Activated T-cell treated with anti-CD3 and anti-CD28 coated beads, Interleukin-2, amount 50 U/mL, for 72 hours (primary cell): ENCODE measurements at regions not wholly inside any gene's neighbourhood (a gene's known extent, or its start where the extent isn't known, plus 50 kb on each side); places are given as distances from the start of the nearest gene placed in this dataset.

Experiments
- ATAC-seq, 2 donors: fragments of 150-1000 bp; cut with Tn5 transposase; replicated peaks in 1 of 2; 2 replicates each; pipeline ENCODE4 v1.10.0; 2021; ENCODE audit warnings: moderate library complexity in 2 of 2, mild to moderate bottlenecking in 1 of 2
- DNase-seq, 2 donors: peaks; one replicate each; pipeline ENCODE4 v3.0.0; 2021 to 2022; ENCODE audit warnings: mixed read lengths in 1 of 2
- H3K27ac Mint-ChIP-seq: one replicate; pipeline ENCODE4 v1.8.0; 2022; ENCODE audit warnings: mild to moderate bottlenecking, moderate library complexity, mixed read lengths
- H3K27me3 Mint-ChIP-seq: one replicate; pipeline ENCODE4 v1.8.0; 2022; ENCODE audit warnings: low read depth, mixed read lengths
- H3K36me3 Mint-ChIP-seq, 2 donors: one replicate each; pipeline ENCODE4 v1.8.0; 2022; ENCODE audit warnings: mixed read lengths in 2 of 2, mild to moderate bottlenecking in 1 of 2; ENCODE audit not compliant: insufficient read depth in 2 of 2
- H3K4me1 Mint-ChIP-seq: one replicate; pipeline ENCODE4 v1.8.0; 2022; ENCODE audit warnings: low read depth, mixed read lengths
- H3K4me3 Mint-ChIP-seq, 2 donors: one replicate each; pipeline ENCODE4 v1.8.0; 2022; ENCODE audit warnings: mild to moderate bottlenecking in 2 of 2, mixed read lengths in 2 of 2, moderate library complexity in 2 of 2
- H3K9me3 Mint-ChIP-seq, 2 donors: one replicate each; pipeline ENCODE4 v1.8.0; 2022; ENCODE audit warnings: mixed read lengths in 2 of 2

- no peak for DNase-seq
- Mint-ChIP-seq H3K36me3 (no peaks in the 10 kb centered on the region), H3K4me3 (no peak overlapping the region), H3K27me3 (no peaks in the 10 kb centered on the region), H3K9me3 (peaks cover 6 to 13% of the 10 kb centered on the region in 2 donors), H3K4me1 (no peaks in the 10 kb centered on the region), H3K27ac (no peak overlapping the region)
- ATAC-seq: no peak
Observed at GRCh38 chr3:6522191-6522590, 338.7 kb upstream of the GRM7 start.

DNA sequence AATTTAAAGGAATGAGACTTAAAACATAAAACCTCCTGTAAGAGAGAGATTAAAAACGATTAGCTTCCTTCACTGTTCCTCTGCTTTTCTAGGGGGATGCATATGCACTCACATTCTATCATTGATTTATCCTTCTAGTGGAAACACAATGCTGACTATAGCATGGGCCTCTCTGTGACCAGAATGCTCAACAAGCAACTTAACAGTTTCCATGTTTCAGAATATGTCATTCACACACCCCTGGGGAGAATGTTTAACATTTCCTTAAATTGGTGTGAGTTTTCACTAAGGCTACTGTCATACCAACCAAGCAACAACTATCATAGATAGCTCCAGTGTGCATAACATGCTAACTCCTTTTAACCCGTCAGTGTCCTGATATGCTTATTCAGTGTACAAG is 337.9 kb upstream of the GRM7 start:
- no peaks in the 10 kb centered on the region for H3K36me3 Mint-ChIP-seq
- no peak for ATAC-seq

GRCh38 chr3:6524479-6524878 is 336.4 kb upstream of the GRM7 start:
- H3K27me3 Mint-ChIP-seq: no peaks in the 10 kb centered on the region
- no peaks in the 10 kb centered on the region for H3K4me1 Mint-ChIP-seq
- no peak overlapping the region for H3K4me3 Mint-ChIP-seq
- H3K27ac Mint-ChIP-seq: no peak overlapping the region
- H3K36me3 Mint-ChIP-seq: no peaks in the 10 kb centered on the region
- DNase-seq: no peak
- H3K9me3 Mint-ChIP-seq: peaks cover 4 to 7% of the 10 kb centered on the region in 2 donors
- ATAC-seq: no peak

More for the DNA sequence above, 337.9 kb upstream of the GRM7 start:
- Mint-ChIP-seq H3K9me3 (peaks cover 6 to 10% of the 10 kb centered on the region in 2 donors), H3K27ac (no peak overlapping the region), H3K4me3 (no peak overlapping the region), H3K27me3 (no peaks in the 10 kb centered on the region), H3K4me1 (no peaks in the 10 kb centered on the region)
- DNase-seq: no peak

DNA sequence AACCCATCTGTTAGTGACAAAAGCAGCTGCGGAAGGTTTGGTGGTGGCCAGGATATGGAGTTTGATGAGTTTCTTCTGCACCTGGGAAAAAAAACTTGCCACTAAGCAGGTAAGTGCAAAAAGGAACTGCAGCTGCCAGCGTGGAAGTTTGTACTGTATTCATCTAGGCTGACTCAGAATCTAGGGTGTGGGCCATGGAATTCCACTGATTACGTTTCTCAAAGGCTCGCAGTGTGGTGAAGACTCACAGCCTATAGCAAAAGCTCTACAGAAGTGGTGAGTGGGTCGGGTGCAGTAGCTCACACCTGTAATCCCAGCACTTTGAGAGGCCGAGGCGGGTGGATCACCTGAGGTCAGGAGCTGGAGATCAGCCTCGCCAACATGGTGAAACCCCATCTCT is 334.6 kb upstream of the GRM7 start:
- Mint-ChIP-seq H3K27me3 (no peaks in the 10 kb centered on the region), H3K4me1 (no peaks in the 10 kb centered on the region), H3K27ac (no peak overlapping the region), H3K4me3 (no peak overlapping the region), H3K36me3 (no peaks in the 10 kb centered on the region), H3K9me3 (peaks cover 0 to 5% of the 10 kb centered on the region in 2 donors)
- DNase-seq (no peak), ATAC-seq (no peak)

DNA sequence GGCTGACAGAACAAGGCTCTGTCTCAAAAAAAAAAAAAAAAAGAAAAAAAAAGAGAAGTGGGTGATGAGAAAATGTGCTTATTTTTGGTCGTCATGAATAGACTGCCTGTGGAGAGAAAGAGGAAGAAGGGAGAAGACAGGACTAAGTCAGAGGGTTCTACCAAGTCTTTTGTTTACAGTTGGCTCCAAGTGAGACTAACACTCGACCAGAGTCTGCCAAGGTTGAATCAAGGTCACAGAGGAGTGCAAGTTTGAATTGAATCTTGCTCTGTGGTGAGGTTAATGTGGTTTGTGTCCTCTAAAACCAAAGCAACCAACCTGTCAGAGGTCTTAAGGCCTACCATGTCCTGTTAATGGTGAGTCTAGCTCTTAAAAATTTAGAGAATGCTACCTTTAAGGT is 334.1 kb upstream of the GRM7 start:
- H3K36me3 Mint-ChIP-seq: no peaks in the 10 kb centered on the region
- no peak overlapping the region for H3K27ac Mint-ChIP-seq
- ATAC-seq (no peak), DNase-seq (no peak)
- peaks cover 0 to 5% of the 10 kb centered on the region in 2 donors for H3K9me3 Mint-ChIP-seq
- no peaks in the 10 kb centered on the region for H3K27me3 Mint-ChIP-seq
- no peaks in the 10 kb centered on the region for H3K4me1 Mint-ChIP-seq
- no peak overlapping the region for H3K4me3 Mint-ChIP-seq

- Mint-ChIP-seq H3K27me3 (no peaks in the 10 kb centered on the region), H3K9me3 (peaks cover 2 to 3% of the 10 kb centered on the region in 2 donors), H3K4me1 (no peaks in the 10 kb centered on the region), H3K36me3 (no peaks in the 10 kb centered on the region), H3K4me3 (no peak overlapping the region), H3K27ac (no peak overlapping the region)
- DNase-seq (no peak), ATAC-seq (peak in 1 of 2 donors; percentile 31)
Observed at GRCh38 chr3:6528951-6529350, 332.0 kb upstream of the GRM7 start.

DNA sequence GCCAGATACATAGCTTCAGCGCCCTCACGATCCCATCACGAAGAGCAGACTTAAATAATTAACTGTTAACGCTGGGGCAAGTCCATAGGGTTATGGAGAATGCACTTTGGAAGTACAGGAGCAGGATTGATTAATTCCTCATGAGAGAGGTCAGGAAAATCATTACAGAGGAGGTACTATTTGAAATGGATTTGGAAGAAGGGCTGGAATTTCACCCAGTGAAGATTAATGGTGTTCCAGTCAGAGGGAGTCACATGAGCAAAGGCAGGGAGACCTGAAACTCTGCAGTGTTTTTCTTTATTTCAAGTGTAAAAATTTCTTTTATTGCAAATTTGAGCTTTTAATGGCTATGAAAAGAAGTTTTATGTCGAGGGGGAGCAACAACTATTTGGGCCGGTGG is 329.8 kb upstream of the GRM7 start:
- ATAC-seq: no peak
- no peaks in the 10 kb centered on the region for H3K4me1 Mint-ChIP-seq
- H3K27ac Mint-ChIP-seq: no peak overlapping the region
- no peak for DNase-seq
- no peaks in the 10 kb centered on the region for H3K36me3 Mint-ChIP-seq
- no peak overlapping the region for H3K4me3 Mint-ChIP-seq
- H3K9me3 Mint-ChIP-seq: peaks cover 8% of the 10 kb centered on the region in 2 donors
- H3K27me3 Mint-ChIP-seq: no peaks in the 10 kb centered on the region

DNA sequence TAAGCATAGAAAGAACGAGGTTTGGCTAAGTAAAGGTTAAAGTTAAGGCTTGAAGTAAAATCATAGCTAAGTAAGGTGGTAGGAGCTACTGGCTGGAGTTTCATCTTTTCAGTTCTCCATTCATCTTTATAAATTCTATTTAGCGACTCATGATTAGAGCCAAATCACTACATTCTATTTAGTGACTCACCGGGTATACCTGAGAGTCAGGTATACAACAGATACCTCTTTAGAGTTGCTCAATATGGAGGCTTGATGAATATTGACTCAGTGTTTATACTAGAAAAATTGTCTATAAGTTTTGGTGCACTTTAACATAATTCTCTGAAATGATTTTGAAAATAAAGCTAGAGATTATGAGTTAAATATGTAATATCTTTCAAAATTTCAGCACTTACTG is 328.8 kb upstream of the GRM7 start:
- no peaks in the 10 kb centered on the region for H3K27me3 Mint-ChIP-seq
- no peaks in the 10 kb centered on the region for H3K4me1 Mint-ChIP-seq
- H3K4me3 Mint-ChIP-seq: no peak overlapping the region
- no peak overlapping the region for H3K27ac Mint-ChIP-seq
- peaks cover 8% of the 10 kb centered on the region in 2 donors for H3K9me3 Mint-ChIP-seq
- DNase-seq (no peak), ATAC-seq (no peak)
- H3K36me3 Mint-ChIP-seq: no peaks in the 10 kb centered on the region

DNA sequence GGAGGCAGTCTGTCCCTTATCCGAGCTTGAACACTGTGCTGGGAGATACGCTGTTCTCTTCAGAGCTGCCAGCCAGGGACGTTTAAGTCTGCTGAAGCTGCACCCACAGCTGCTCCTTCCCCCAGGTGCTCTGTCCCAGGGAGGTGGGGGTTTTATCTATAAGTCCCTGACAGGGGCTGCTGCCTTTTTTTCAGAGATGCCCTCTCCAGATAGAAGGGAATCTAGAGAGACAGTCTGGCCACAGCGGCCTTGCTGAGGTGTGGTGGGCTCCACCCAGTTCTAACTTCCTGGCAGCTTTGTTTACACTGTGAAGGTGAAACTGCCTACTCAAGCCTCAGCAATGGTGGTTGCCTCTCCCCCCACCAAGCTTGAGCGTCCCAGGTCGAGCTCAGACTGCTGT is 319.9 kb upstream of the GRM7 start:
- Mint-ChIP-seq H3K9me3 (peaks cover 14 to 16% of the 10 kb centered on the region in 2 donors), H3K27me3 (no peaks in the 10 kb centered on the region), H3K4me3 (no peak overlapping the region), H3K36me3 (no peaks in the 10 kb centered on the region), H3K4me1 (no peaks in the 10 kb centered on the region), H3K27ac (no peak overlapping the region)
- DNase-seq (no peak), ATAC-seq (no peak)

DNA sequence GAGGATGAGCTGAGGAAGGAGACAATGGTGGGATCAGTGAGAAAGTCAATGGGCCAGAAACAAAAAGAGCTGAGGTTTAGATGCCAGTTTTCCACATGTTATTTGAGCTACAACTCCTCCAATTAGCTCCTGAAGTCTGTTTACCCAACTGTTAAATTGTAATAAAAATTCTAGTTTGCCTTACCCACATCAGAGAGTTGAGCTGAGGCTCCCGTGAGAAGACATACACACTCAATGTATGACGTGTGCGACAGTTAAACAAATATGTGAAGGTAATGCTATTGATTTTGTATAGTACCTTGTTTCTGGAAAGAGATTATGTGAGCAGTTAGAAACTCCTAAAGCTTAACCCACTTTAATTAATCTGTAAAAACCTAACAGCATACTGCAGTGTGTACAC is 318.1 kb upstream of the GRM7 start:
- DNase-seq (no peak), ATAC-seq (no peak)
- no peaks in the 10 kb centered on the region for H3K36me3 Mint-ChIP-seq

DNA sequence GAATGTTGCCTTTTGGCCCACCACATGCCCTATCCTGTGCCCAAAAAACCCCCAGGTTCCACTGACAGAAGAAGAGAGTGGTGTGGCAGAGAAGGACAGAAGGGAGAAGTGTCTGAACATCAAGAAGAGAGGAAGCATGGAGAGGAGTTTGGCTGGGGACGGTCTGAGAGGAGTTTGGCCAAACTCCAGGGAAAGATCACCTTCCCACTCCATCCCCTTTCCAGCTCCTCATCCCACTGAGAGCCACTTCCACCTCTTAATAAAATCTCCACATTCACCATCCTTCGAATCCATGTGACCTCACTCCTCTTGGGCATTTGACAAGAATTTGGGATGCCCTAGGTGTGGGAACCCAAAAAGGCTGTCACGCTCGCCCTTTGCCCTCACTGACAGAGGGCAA is 311.6 kb upstream of the GRM7 start:
- Mint-ChIP-seq H3K27me3 (no peaks in the 10 kb centered on the region), H3K9me3 (peaks cover 6 to 11% of the 10 kb centered on the region in 2 donors)
- no peak for ATAC-seq

More for the DNA sequence above, 318.1 kb upstream of the GRM7 start:
- H3K9me3 Mint-ChIP-seq: peaks cover 13 to 17% of the 10 kb centered on the region in 2 donors
- H3K4me3 Mint-ChIP-seq: no peak overlapping the region
- no peaks in the 10 kb centered on the region for H3K27me3 Mint-ChIP-seq
- no peak overlapping the region for H3K27ac Mint-ChIP-seq
- no peaks in the 10 kb centered on the region for H3K4me1 Mint-ChIP-seq

DNA sequence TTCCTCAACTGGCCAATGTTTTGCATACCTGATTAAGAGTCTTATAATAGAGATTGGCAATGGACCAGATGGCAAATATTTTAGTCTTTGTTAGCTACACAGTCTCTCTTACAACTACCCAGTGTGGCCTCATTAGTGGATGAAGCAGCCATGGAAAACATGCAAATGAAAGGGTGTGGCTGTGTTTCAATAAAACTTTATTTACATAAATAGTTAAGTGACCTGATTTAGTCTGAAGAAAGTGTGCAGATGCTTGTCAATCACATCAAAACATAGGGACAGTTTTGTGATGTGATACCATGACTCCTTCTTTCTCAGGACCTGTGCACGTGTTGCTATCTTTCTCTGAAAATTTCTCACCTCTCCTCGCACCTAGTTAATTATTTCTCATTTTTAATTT is 309.8 kb upstream of the GRM7 start:
- H3K27ac Mint-ChIP-seq: no peak overlapping the region
- no peaks in the 10 kb centered on the region for H3K27me3 Mint-ChIP-seq
- ATAC-seq (no peak), DNase-seq (no peak)
- no peaks in the 10 kb centered on the region for H3K4me1 Mint-ChIP-seq
- H3K36me3 Mint-ChIP-seq: peaks cover 0 to 2% of the 10 kb centered on the region in 2 donors
- H3K9me3 Mint-ChIP-seq: peaks cover 6 to 9% of the 10 kb centered on the region in 2 donors
- H3K4me3 Mint-ChIP-seq: no peak overlapping the region

More for the DNA sequence above, 311.6 kb upstream of the GRM7 start:
- H3K4me3 Mint-ChIP-seq: no peak overlapping the region
- peaks cover 0 to 2% of the 10 kb centered on the region in 2 donors for H3K36me3 Mint-ChIP-seq
- no peak for DNase-seq
- no peak overlapping the region for H3K27ac Mint-ChIP-seq
- no peaks in the 10 kb centered on the region for H3K4me1 Mint-ChIP-seq

GRCh38 chr3:6560259-6560658 is 300.7 kb upstream of the GRM7 start:
- H3K27me3 Mint-ChIP-seq: no peaks in the 10 kb centered on the region
- H3K9me3 Mint-ChIP-seq: peaks cover 7 to 11% of the 10 kb centered on the region in 2 donors
- ATAC-seq (no peak), DNase-seq (no peak)
- no peaks in the 10 kb centered on the region for H3K36me3 Mint-ChIP-seq
- no peak overlapping the region for H3K4me3 Mint-ChIP-seq
- H3K27ac Mint-ChIP-seq: no peak overlapping the region
- H3K4me1 Mint-ChIP-seq: no peaks in the 10 kb centered on the region

DNA sequence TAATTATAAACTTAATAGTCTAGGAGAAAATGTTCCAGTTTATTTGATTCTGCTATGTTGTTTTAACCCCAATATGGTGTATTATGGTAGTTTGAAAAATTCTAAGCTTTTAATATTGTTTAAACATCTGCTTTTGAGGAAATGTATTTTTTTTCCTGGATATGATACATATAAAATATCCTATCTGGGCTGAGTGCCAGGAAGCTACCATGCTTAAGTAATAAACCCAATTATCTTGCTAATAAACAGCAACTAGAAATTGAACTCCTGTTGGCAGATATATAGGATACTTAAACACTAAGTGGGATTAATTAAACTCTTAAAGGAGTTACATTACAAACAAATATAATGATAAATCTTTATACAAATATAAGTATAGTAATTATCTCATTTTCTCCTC is 293.7 kb upstream of the GRM7 start:
- H3K9me3 Mint-ChIP-seq: peaks cover 6 to 8% of the 10 kb centered on the region in 2 donors
- no peak for DNase-seq
- H3K4me1 Mint-ChIP-seq: no peaks in the 10 kb centered on the region
- no peak overlapping the region for H3K27ac Mint-ChIP-seq
- H3K27me3 Mint-ChIP-seq: no peaks in the 10 kb centered on the region
- no peak for ATAC-seq
- H3K4me3 Mint-ChIP-seq: no peak overlapping the region
- H3K36me3 Mint-ChIP-seq: no peaks in the 10 kb centered on the region
